ENCODE measurements at regions not wholly inside any gene's neighbourhood (a gene's known extent, or its start where the extent isn't known, plus 50 kb on each side); places are given as distances from the start of the nearest gene placed in this dataset.

DNA sequence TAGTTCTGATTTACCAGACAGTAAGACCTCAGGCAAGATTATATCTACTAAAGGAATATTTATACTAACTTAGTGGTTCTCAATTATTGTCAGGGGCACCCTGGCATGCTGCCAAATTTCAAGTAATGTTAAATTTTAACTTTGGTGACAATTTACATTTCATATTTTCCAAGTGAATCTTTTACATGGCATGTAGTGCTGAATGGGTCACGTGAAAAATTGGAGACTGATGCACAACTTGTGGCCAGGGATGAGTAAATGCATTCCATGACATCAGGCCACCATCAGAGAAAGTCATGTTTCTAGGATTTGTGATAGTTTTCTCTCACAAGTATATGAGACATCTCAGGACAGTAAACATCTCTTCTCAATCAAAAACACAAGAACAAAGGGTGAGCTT is 202.6 kb upstream of the SOX21 start:
- POLR2A ChIA-PET, result no interaction called here
- no peak for DNase-seq
- Histone ChIP-seq H3K27me3 (replicated peaks in 2 of 5; ENCODE audit: control insufficient read depth in 4 of 5, insufficient read depth in 5 of 5, low read length in 4 of 5) (peaks cover 0 to 2% (median 0%) of the 10 kb centered on the region in 5 experiments), H3K27ac (ENCODE audit: insufficient read depth in 1 of 2, low read depth in 1 of 2, low read length in 2 of 2, poor library complexity in 1 of 2, severe bottlenecking in 2 of 2) (no peak overlapping the region), H3K9me3 (ENCODE audit: control extremely low read depth in 1 of 5, control insufficient read depth in 4 of 5, insufficient read depth in 2 of 5, low read depth in 1 of 5, low read length in 4 of 5) (peaks cover 0 to 3% (median 0%) of the 10 kb centered on the region in 5 experiments), H3K36me3 (ENCODE audit: control insufficient read depth in 4 of 4, insufficient read depth in 4 of 4, low read length in 3 of 4) (no peaks in the 10 kb centered on the region), H3K4me3 (ENCODE audit: control insufficient read depth in 1 of 7, extremely low read depth in 1 of 7, insufficient read depth in 4 of 7, low read depth in 2 of 7, low read length in 6 of 7) (no peak overlapping the region), H3K4me1 (ENCODE audit: control extremely low read depth in 1 of 4, control insufficient read depth in 4 of 4, insufficient read depth in 4 of 4, low read length in 3 of 4) (no peaks in the 10 kb centered on the region)
- CTCF ChIA-PET, result interaction anchor here (0.5 kb wide), 1 partner anchor 60 kb away, joined by 3 read pairs; no protein-coding TSS in a partner anchor
- WGBS (ENCODE audit: insufficient coverage), result 100% methylated on average over 1 of the region's 1 CpG

DNA sequence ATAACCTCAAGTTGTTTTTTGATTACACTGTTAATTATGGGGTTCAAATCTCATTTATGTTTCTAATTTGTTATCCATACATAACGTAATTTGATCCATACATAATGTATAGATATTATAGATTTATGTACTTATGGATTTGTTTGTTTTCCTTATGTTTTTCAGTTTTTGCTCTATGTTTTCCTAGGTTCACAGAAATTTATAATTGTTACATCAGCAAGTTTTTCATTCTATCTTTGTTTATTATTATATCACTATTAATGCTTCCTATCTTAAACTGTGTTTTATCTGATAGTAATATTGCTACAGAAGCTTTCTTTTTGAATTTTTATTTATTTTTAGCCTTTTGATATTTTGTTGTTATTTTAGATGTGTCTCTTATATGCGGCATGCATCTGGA is 194.3 kb upstream of the SOX21 start:
- Histone ChIP-seq H3K4me1 (ENCODE audit: control extremely low read depth in 1 of 4, control insufficient read depth in 4 of 4, insufficient read depth in 4 of 4, low read length in 3 of 4) (no peaks in the 10 kb centered on the region), H3K36me3 (ENCODE audit: control insufficient read depth in 4 of 4, insufficient read depth in 4 of 4, low read length in 3 of 4) (no peaks in the 10 kb centered on the region), H3K27me3 (replicated peaks in 2 of 5; ENCODE audit: control insufficient read depth in 4 of 5, insufficient read depth in 5 of 5, low read length in 4 of 5) (peaks cover 0 to 2% (median 0%) of the 10 kb centered on the region in 5 experiments), H3K4me3 (ENCODE audit: control insufficient read depth in 1 of 7, extremely low read depth in 1 of 7, insufficient read depth in 4 of 7, low read depth in 2 of 7, low read length in 6 of 7) (no peak overlapping the region), H3K9me3 (ENCODE audit: control extremely low read depth in 1 of 5, control insufficient read depth in 4 of 5, insufficient read depth in 2 of 5, low read depth in 1 of 5, low read length in 4 of 5) (no peaks in the 10 kb centered on the region), H3K27ac (ENCODE audit: insufficient read depth in 1 of 2, low read depth in 1 of 2, low read length in 2 of 2, poor library complexity in 1 of 2, severe bottlenecking in 2 of 2) (no peak overlapping the region)
- POLR2A ChIA-PET, result no interaction called here
- DNase-seq, result no peak
- no CpG with 5 or more reads among the region's 2 CpGs for WGBS (ENCODE audit: insufficient coverage)
- CTCF ChIA-PET, result no interaction called here

DNA sequence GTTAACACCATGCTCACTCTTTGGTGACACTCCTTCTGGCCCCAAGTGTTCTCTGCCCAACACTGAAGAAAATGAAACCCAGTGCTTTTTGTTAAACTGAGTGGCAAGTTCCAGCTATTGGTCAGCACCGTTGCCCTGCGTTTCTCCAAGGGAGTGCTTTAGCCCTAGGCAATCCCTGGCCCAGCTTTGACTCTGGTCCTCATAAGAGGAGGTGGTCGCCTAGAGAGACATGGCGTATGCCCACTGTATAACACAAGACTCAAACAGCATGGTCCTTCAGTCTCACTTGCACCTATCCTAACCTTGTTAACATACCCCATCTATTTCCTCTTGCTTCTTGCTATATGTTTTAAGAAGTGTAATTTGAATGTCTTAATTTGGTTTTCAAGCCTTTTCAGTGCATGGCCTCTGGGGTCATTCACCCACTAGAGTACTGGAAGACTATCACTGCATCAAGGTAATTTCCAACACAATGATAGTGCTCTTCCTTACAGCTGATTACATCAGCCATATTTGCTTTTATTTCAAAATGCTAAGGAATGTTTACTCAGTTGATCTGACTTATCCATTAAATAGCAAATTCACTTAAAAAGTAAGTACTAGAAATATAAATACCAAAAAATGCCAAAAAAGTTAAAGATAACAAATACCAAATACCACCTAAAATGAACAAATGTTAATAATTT is 190.5 kb upstream of the SOX21 start:
- Histone ChIP-seq H3K36me3 (ENCODE audit: control insufficient read depth in 4 of 4, insufficient read depth in 4 of 4, low read length in 3 of 4) (no peaks in the 10 kb centered on the region), H3K27ac (ENCODE audit: insufficient read depth in 1 of 2, low read depth in 1 of 2, low read length in 2 of 2, poor library complexity in 1 of 2, severe bottlenecking in 2 of 2) (no peak overlapping the region), H3K4me3 (ENCODE audit: control insufficient read depth in 1 of 7, extremely low read depth in 1 of 7, insufficient read depth in 4 of 7, low read depth in 2 of 7, low read length in 6 of 7) (no peak overlapping the region), H3K9me3 (ENCODE audit: control extremely low read depth in 1 of 5, control insufficient read depth in 4 of 5, insufficient read depth in 2 of 5, low read depth in 1 of 5, low read length in 4 of 5) (no peaks in the 10 kb centered on the region), H3K27me3 (replicated peaks in 2 of 5; ENCODE audit: control insufficient read depth in 4 of 5, insufficient read depth in 5 of 5, low read length in 4 of 5) (no peaks in the 10 kb centered on the region), H3K4me1 (ENCODE audit: control extremely low read depth in 1 of 4, control insufficient read depth in 4 of 4, insufficient read depth in 4 of 4, low read length in 3 of 4) (no peaks in the 10 kb centered on the region)
- DNase-seq, result no peak
- CTCF ChIA-PET, result interaction anchor here (0.9 kb wide), 1 partner anchor 9 kb away, joined by 3 read pairs; no protein-coding TSS in a partner anchor
- POLR2A ChIA-PET, result no interaction called here
- WGBS (ENCODE audit: insufficient coverage), result 97% methylated on average over 4 of the region's 4 CpGs

DNA sequence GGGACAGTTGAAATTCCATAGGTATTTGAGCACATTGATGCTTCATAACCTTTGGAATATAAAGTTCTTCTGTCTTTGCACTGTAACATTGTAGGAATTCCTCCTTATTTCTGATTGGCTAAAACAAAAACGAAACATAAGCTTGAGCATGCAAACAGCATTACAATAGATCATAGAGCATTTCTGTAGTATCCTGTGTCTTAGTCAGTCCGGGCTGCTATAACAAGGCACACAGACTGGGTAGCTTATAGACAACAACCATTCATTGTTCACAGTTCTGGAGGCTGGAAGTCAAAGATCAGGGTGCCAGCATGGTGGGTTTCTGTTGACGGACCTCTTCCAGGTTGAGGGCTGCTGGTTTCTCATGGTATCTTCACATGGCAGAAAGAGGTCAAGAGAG is 188.7 kb upstream of the SOX21 start:
- no peak for DNase-seq
- no peak overlapping the region for H3K4me3 ChIP-seq (ENCODE audit: control insufficient read depth in 1 of 7, extremely low read depth in 1 of 7, insufficient read depth in 4 of 7, low read depth in 2 of 7, low read length in 6 of 7)
- H3K36me3 ChIP-seq (ENCODE audit: control insufficient read depth in 4 of 4, insufficient read depth in 4 of 4, low read length in 3 of 4), result no peaks in the 10 kb centered on the region
- POLR2A ChIA-PET, result no interaction called here
- CTCF ChIA-PET, result no interaction called here
- H3K27ac ChIP-seq (ENCODE audit: insufficient read depth in 1 of 2, low read depth in 1 of 2, low read length in 2 of 2, poor library complexity in 1 of 2, severe bottlenecking in 2 of 2), result no peak overlapping the region
- H3K4me1 ChIP-seq (ENCODE audit: control extremely low read depth in 1 of 4, control insufficient read depth in 4 of 4, insufficient read depth in 4 of 4, low read length in 3 of 4), result no peaks in the 10 kb centered on the region
- no peaks in the 10 kb centered on the region for H3K27me3 ChIP-seq (replicated peaks in 2 of 5; ENCODE audit: control insufficient read depth in 4 of 5, insufficient read depth in 5 of 5, low read length in 4 of 5)
- 100% methylated on average over 2 of the region's 3 CpGs for WGBS (ENCODE audit: insufficient coverage)
- no peaks in the 10 kb centered on the region for H3K9me3 ChIP-seq (ENCODE audit: control extremely low read depth in 1 of 5, control insufficient read depth in 4 of 5, insufficient read depth in 2 of 5, low read depth in 1 of 5, low read length in 4 of 5)

DNA sequence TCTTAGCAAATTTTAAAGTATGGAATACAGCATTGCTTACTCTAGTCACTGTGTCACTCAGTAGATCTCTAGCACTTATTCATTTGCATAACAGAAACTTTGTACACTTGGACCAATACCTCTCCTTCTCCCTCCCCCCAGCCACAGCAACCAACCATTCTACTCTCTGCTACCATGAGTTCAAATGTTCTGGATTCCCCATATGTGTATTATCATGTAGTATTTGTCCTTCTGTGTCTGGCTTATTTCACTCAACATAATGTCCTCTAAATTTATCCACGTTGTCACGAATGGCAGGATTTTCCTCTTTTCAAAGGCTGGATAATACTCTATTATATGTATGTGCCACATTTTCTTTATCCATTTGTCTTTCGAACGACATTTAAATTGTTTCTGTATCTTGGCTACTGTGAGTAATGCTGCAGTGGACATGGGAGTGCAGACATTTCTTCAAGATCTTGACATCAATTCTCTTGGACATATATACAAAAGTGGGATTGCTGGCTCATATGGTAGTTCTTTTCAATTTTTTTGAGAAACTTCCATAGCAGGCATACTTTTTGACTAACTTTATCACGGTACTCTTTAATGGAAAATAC is 184.5 kb upstream of the SOX21 start:
- H3K4me1 ChIP-seq (ENCODE audit: control extremely low read depth in 1 of 4, control insufficient read depth in 4 of 4, insufficient read depth in 4 of 4, low read length in 3 of 4), result no peaks in the 10 kb centered on the region
- no peak for DNase-seq
- no peaks in the 10 kb centered on the region for H3K36me3 ChIP-seq (ENCODE audit: control insufficient read depth in 4 of 4, insufficient read depth in 4 of 4, low read length in 3 of 4)
- H3K4me3 ChIP-seq (ENCODE audit: control insufficient read depth in 1 of 7, extremely low read depth in 1 of 7, insufficient read depth in 4 of 7, low read depth in 2 of 7, low read length in 6 of 7), result no peak overlapping the region
- CTCF ChIA-PET, result no interaction called here
- no peaks in the 10 kb centered on the region for H3K27me3 ChIP-seq (replicated peaks in 2 of 5; ENCODE audit: control insufficient read depth in 4 of 5, insufficient read depth in 5 of 5, low read length in 4 of 5)
- POLR2A ChIA-PET, result no interaction called here
- no peaks in the 10 kb centered on the region for H3K9me3 ChIP-seq (ENCODE audit: control extremely low read depth in 1 of 5, control insufficient read depth in 4 of 5, insufficient read depth in 2 of 5, low read depth in 1 of 5, low read length in 4 of 5)
- H3K27ac ChIP-seq (ENCODE audit: insufficient read depth in 1 of 2, low read depth in 1 of 2, low read length in 2 of 2, poor library complexity in 1 of 2, severe bottlenecking in 2 of 2), result no peak overlapping the region
- no CpG with 5 or more reads among the region's 5 CpGs for WGBS (ENCODE audit: insufficient coverage)

DNA sequence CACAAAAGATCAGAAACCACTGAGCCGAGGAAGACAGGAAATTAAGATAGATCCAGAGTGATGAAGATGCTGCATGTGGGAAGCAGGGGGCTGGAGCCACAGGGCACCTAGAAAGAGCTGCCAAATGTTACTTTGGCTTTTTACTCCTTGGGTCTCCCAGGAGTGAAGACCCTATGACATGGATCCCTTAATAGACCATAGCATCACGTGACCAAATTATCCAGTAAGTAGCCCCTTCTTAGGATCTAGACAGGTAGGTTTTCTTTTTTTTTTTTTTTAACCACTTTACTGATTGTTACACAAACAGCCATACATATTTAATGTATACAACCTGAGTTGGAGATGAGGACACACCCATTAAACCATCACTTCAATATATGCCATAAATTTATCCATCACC is 183.9 kb upstream of the SOX21 start:
- Histone ChIP-seq H3K27me3 (replicated peaks in 2 of 5; ENCODE audit: control insufficient read depth in 4 of 5, insufficient read depth in 5 of 5, low read length in 4 of 5) (no peaks in the 10 kb centered on the region), H3K4me3 (ENCODE audit: control insufficient read depth in 1 of 7, extremely low read depth in 1 of 7, insufficient read depth in 4 of 7, low read depth in 2 of 7, low read length in 6 of 7) (no peak overlapping the region), H3K27ac (ENCODE audit: insufficient read depth in 1 of 2, low read depth in 1 of 2, low read length in 2 of 2, poor library complexity in 1 of 2, severe bottlenecking in 2 of 2) (no peak overlapping the region), H3K9me3 (ENCODE audit: control extremely low read depth in 1 of 5, control insufficient read depth in 4 of 5, insufficient read depth in 2 of 5, low read depth in 1 of 5, low read length in 4 of 5) (no peaks in the 10 kb centered on the region), H3K36me3 (ENCODE audit: control insufficient read depth in 4 of 4, insufficient read depth in 4 of 4, low read length in 3 of 4) (no peaks in the 10 kb centered on the region), H3K4me1 (ENCODE audit: control extremely low read depth in 1 of 4, control insufficient read depth in 4 of 4, insufficient read depth in 4 of 4, low read length in 3 of 4) (no peaks in the 10 kb centered on the region)
- 100% methylated on average over 1 of the region's 2 CpGs for WGBS (ENCODE audit: insufficient coverage)
- ChIA-PET CTCF (no interaction called here), POLR2A (no interaction called here)
- no peak for DNase-seq

DNA sequence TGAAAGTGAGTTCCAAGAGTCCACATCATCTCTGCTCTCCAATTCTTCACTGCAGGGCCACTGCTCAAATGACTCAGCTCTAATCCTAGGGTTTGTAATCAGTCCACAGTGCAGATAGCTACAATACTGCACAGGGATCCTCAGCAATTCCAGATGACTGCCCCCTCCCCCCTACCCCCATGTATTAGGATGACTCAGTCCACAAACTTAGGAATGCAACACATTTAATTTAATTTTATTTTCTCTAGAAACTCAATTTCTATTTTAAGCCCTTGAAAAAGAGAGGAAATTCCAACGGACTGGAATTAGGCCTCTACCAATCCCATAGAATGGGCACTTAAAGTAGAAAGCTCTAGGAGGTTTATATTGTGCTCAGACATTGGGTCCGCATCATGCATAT is 173.8 kb upstream of the SOX21 start:
- Histone ChIP-seq H3K4me3 (ENCODE audit: control insufficient read depth in 1 of 7, extremely low read depth in 1 of 7, insufficient read depth in 4 of 7, low read depth in 2 of 7, low read length in 6 of 7) (no peak overlapping the region), H3K9me3 (ENCODE audit: control extremely low read depth in 1 of 5, control insufficient read depth in 4 of 5, insufficient read depth in 2 of 5, low read depth in 1 of 5, low read length in 4 of 5) (no peaks in the 10 kb centered on the region), H3K4me1 (ENCODE audit: control extremely low read depth in 1 of 4, control insufficient read depth in 4 of 4, insufficient read depth in 4 of 4, low read length in 3 of 4) (no peaks in the 10 kb centered on the region), H3K36me3 (ENCODE audit: control insufficient read depth in 4 of 4, insufficient read depth in 4 of 4, low read length in 3 of 4) (no peaks in the 10 kb centered on the region), H3K27ac (ENCODE audit: insufficient read depth in 1 of 2, low read depth in 1 of 2, low read length in 2 of 2, poor library complexity in 1 of 2, severe bottlenecking in 2 of 2) (no peak overlapping the region), H3K27me3 (replicated peaks in 2 of 5; ENCODE audit: control insufficient read depth in 4 of 5, insufficient read depth in 5 of 5, low read length in 4 of 5) (no peaks in the 10 kb centered on the region)
- POLR2A ChIA-PET, result no interaction called here
- CTCF ChIA-PET, result no interaction called here
- WGBS (ENCODE audit: insufficient coverage), result no CpG with 5 or more reads among the region's 2 CpGs
- DNase-seq, result no peak
